ENCODE measurements at regions not wholly inside any gene's neighbourhood (a gene's known extent, or its start where the extent isn't known, plus 50 kb on each side); places are given as distances from the start of the nearest gene placed in this dataset.

GRCh38 chr1:58401991-58402390 lies 144.5 kb downstream of the OMA1 start:
- Histone ChIP-seq H3K27me3 (no peaks in the 10 kb centered on the region), H3K36me3 (no peaks in the 10 kb centered on the region), H3K4me3 (no peak overlapping the region), H3K9me3 (no peaks in the 10 kb centered on the region), H3K4me1 (peaks cover 0 to 17% of the 10 kb centered on the region in 2 donors), H3K27ac (peak overlapping the region; percentile 48 to 74)
- DNase-seq (ENCODE audit: low spot score), result no peak
- no peak for TF ChIP-seq CTCF (IDR thresholded peaks at IDR 0.05)

- Histone ChIP-seq H3K4me1 (peaks cover 0 to 27% of the 10 kb centered on the region in 2 donors), H3K4me3 (no peak overlapping the region), H3K27me3 (no peaks in the 10 kb centered on the region), H3K36me3 (no peaks in the 10 kb centered on the region), H3K27ac (no peak overlapping the region), H3K9me3 (no peaks in the 10 kb centered on the region)
- TF ChIP-seq CTCF (IDR thresholded peaks at IDR 0.05), result no peak
- no peak for DNase-seq (ENCODE audit: low spot score)
Observed at GRCh38 chr1:58399176-58399575, 147.3 kb downstream of the OMA1 start.

- Histone ChIP-seq H3K4me1 (peaks cover 0 to 27% of the 10 kb centered on the region in 2 donors), H3K36me3 (no peaks in the 10 kb centered on the region), H3K27ac (no peak overlapping the region), H3K27me3 (no peaks in the 10 kb centered on the region), H3K9me3 (no peaks in the 10 kb centered on the region), H3K4me3 (no peak overlapping the region)
- TF ChIP-seq CTCF (IDR thresholded peaks at IDR 0.05), result no peak
- no peak for DNase-seq (ENCODE audit: low spot score)
Observed at GRCh38 chr1:58398714-58399113, 147.8 kb downstream of the OMA1 start.

GRCh38 chr1:58397187-58397820 lies 149.2 kb downstream of the OMA1 start:
- Histone ChIP-seq H3K27me3 (no peaks in the 10 kb centered on the region), H3K9me3 (no peaks in the 10 kb centered on the region), H3K36me3 (no peaks in the 10 kb centered on the region), H3K27ac (no peak overlapping the region), H3K4me3 (no peak overlapping the region), H3K4me1 (peaks cover 0 to 19% of the 10 kb centered on the region in 2 donors)
- no peak for DNase-seq (ENCODE audit: low spot score)
- TF ChIP-seq CTCF (IDR thresholded peaks at IDR 0.05), result no peak

GRCh38 chr1:58396150-58396549 lies 150.4 kb downstream of the OMA1 start:
- Histone ChIP-seq H3K9me3 (no peaks in the 10 kb centered on the region), H3K27me3 (no peaks in the 10 kb centered on the region), H3K4me1 (peaks cover 0 to 9% of the 10 kb centered on the region in 2 donors), H3K27ac (no peak overlapping the region), H3K36me3 (no peaks in the 10 kb centered on the region), H3K4me3 (no peak overlapping the region)
- DNase-seq (ENCODE audit: low spot score), result no peak
- TF ChIP-seq CTCF (IDR thresholded peaks at IDR 0.05), result no peak

GRCh38 chr1:58395355-58395754 lies 151.2 kb downstream of the OMA1 start:
- no peak for TF ChIP-seq CTCF (IDR thresholded peaks at IDR 0.05)
- DNase-seq (ENCODE audit: low spot score), result no peak
- Histone ChIP-seq H3K4me3 (no peak overlapping the region), H3K27ac (no peak overlapping the region), H3K9me3 (no peaks in the 10 kb centered on the region), H3K4me1 (peaks cover 0 to 9% of the 10 kb centered on the region in 2 donors), H3K36me3 (no peaks in the 10 kb centered on the region), H3K27me3 (no peaks in the 10 kb centered on the region)

Measured in right atrium auricular region (tissue), 2 donors.